H1 (cell line): ENCODE measurements at regions not wholly inside any gene's neighbourhood (a gene's known extent, or its start where the extent isn't known, plus 50 kb on each side); places are given as distances from the start of the nearest gene placed in this dataset.

Source experiments
- CTCF ChIA-PET: fragments of 300-600 bp; sonication (Branson Sonifier 250); formaldehyde crosslinking; loops from one replicate; lab custom pipeline; 2021; ENCODE audit not compliant: partially characterized antibody; lab: Charles Lee
- POLR2A ChIA-PET: fragments of 300-600 bp; sonication (Branson Sonifier 250); formaldehyde crosslinking; loops from one replicate; lab custom pipeline; 2021; ENCODE audit warnings: inconsistent platforms; ENCODE audit not compliant: partially characterized antibody; lab: Charles Lee
- DNase-seq, 2 experiments: peaks; one replicate each; pipeline versions ENCODE4 v3.0.0 to v3.0.0-alpha.2; 2010 to 2022; ENCODE audit warnings: low spot score in 2 of 2, low read depth in 1 of 2, mixed read lengths in 1 of 2
- FAIRE-seq: peaks from 2 replicates; lab custom pipeline; 2011; peaks lifted over from hg19 to GRCh38; lab: Jason Lieb, UNC
- H2AFZ ChIP-seq: 2 replicates; pipeline ENCODE4 v1.8.1; 2012; ENCODE audit warnings: low read length, inconsistent platforms
- H2AK5ac ChIP-seq: 2 replicates; pipeline ENCODE4 v1.6.1; 2013; ENCODE audit warnings: low read depth, low read length
- H2BK120ac ChIP-seq: replicated peaks from 2 replicates; pipeline ENCODE3; 2013; ENCODE audit warnings: low read depth, low read length, inconsistent platforms
- H2BK12ac ChIP-seq: 2 replicates; pipeline ENCODE4 v1.6.1; 2013; ENCODE audit warnings: low read depth, low read length
- H2BK15ac ChIP-seq: 2 replicates; pipeline ENCODE4 v1.6.1; 2013; ENCODE audit warnings: low read length
- H2BK20ac ChIP-seq: 2 replicates; pipeline ENCODE4 v1.6.1; 2013; ENCODE audit warnings: low read length
- H2BK5ac ChIP-seq: 2 replicates; pipeline ENCODE4 v1.6.1; 2013; ENCODE audit warnings: low read depth, low read length
- H3K14ac ChIP-seq: 2 replicates; pipeline ENCODE4 v1.6.1; 2013; ENCODE audit warnings: inconsistent platforms; ENCODE audit not compliant: insufficient read length
- H3K18ac ChIP-seq: 2 replicates; pipeline ENCODE4 v1.6.1; 2013; ENCODE audit warnings: low read length; ENCODE audit errors: extremely low read depth
- H3K23ac ChIP-seq: 2 replicates; pipeline ENCODE4 v1.6.1; 2013; ENCODE audit warnings: inconsistent platforms; ENCODE audit not compliant: insufficient read length
- H3K23me2 ChIP-seq: 2 replicates; pipeline ENCODE4 v1.6.1; 2013; ENCODE audit warnings: low read depth, low read length
- H3K27ac ChIP-seq: 2 replicates; pipeline ENCODE4 v1.6.1; 2011; ENCODE audit warnings: low read depth, low read length, inconsistent platforms
- H3K27me3 ChIP-seq, 4 experiments: replicated peaks in 1 of 4; 1 replicate in 1 of 4; 2 replicates in 3 of 4; pipeline versions ENCODE4 v1.6.1 to v1.8.1; 2011 to 2013; ENCODE audit warnings: low read length in 3 of 4, mild to moderate bottlenecking in 3 of 4, inconsistent platforms in 2 of 4, mixed read lengths in 2 of 4, moderate library complexity in 1 of 4; ENCODE audit not compliant: control insufficient read depth in 3 of 4, insufficient read depth in 3 of 4; ENCODE audit errors: extremely low read depth in 1 of 4
- H3K36me3 ChIP-seq, 4 experiments: 2 replicates each; pipeline versions ENCODE4 v1.6.1 to v1.8.1; 2011 to 2013; ENCODE audit warnings: mild to moderate bottlenecking in 4 of 4, low read length in 3 of 4, moderate library complexity in 2 of 4, control low read depth in 1 of 4, inconsistent platforms in 1 of 4; ENCODE audit not compliant: insufficient read depth in 4 of 4, control insufficient read depth in 2 of 4
- H3K4ac ChIP-seq: replicated peaks from 2 replicates; pipeline ENCODE3; 2013; ENCODE audit warnings: low read length, low read depth, mixed read lengths, inconsistent platforms; ENCODE audit not compliant: insufficient read length
- H3K4me1 ChIP-seq, 4 experiments: replicated peaks in 1 of 4; 1 replicate in 1 of 4; 2 replicates in 3 of 4; pipeline versions ENCODE4 v1.6.1 to v1.8.1; 2011 to 2013; ENCODE audit warnings: low read length in 3 of 4, inconsistent platforms in 2 of 4, mixed read lengths in 1 of 4; ENCODE audit not compliant: insufficient read depth in 4 of 4, control insufficient read depth in 3 of 4
- H3K4me2 ChIP-seq, 2 experiments: 2 replicates each; pipeline versions ENCODE4 v1.6.1 to v1.8.1; 2011 to 2013; ENCODE audit warnings: low read depth in 2 of 2, low read length in 2 of 2, control low read depth in 1 of 2, inconsistent platforms in 1 of 2, mild to moderate bottlenecking in 1 of 2; ENCODE audit not compliant: insufficient read depth in 1 of 2
- H3K4me3 ChIP-seq, 4 experiments: fragments of 200-600, 300-600 bp in 1 of 4; sonication (generic), shearing (Covaris generic), sonication (Bioruptor Twin) in 1 of 4; 2 replicates each; pipeline versions ENCODE4 v1.5.1 to v1.8.1; 2011 to 2016; ENCODE audit warnings: low read length in 4 of 4, low read depth in 3 of 4, control low read depth in 2 of 4, inconsistent platforms in 2 of 4, mild to moderate bottlenecking in 2 of 4, mixed read lengths in 1 of 4, moderate library complexity in 1 of 4; ENCODE audit not compliant: insufficient read depth in 2 of 4; ENCODE audit errors: extremely low read depth in 1 of 4
- H3K56ac ChIP-seq: replicated peaks from 2 replicates; pipeline ENCODE3; 2013; ENCODE audit warnings: low read depth, mild to moderate bottlenecking, mixed read lengths, low read length, inconsistent platforms; ENCODE audit not compliant: insufficient read length
- H3K79me1 ChIP-seq: 2 replicates; pipeline ENCODE4 v1.6.1; 2013; ENCODE audit warnings: low read depth, low read length, control low read depth
- H3K79me2 ChIP-seq, 2 experiments: 2 replicates each; pipeline versions ENCODE4 v1.6.1 to v1.8.1; 2012 to 2013; ENCODE audit warnings: low read length in 2 of 2, mild to moderate bottlenecking in 2 of 2, inconsistent platforms in 1 of 2; ENCODE audit not compliant: insufficient read depth in 2 of 2, control insufficient read depth in 1 of 2
- H3K9ac ChIP-seq, 4 experiments: replicated peaks in 1 of 4; 1 replicate in 1 of 4; 2 replicates in 3 of 4; pipeline versions ENCODE4 v1.6.1 to v1.8.1; 2011 to 2013; ENCODE audit warnings: low read depth in 3 of 4, low read length in 3 of 4, control low read depth in 2 of 4, mild to moderate bottlenecking in 2 of 4, moderate library complexity in 2 of 4, inconsistent platforms in 1 of 4; ENCODE audit errors: extremely low read depth in 1 of 4
- H3K9me3 ChIP-seq, 2 experiments: 2 replicates each; pipeline versions ENCODE4 v1.6.1 to v1.8.1; 2012 to 2013; ENCODE audit warnings: mild to moderate bottlenecking in 2 of 2, moderate library complexity in 2 of 2, control low read depth in 1 of 2, inconsistent platforms in 1 of 2, low read depth in 1 of 2, low read length in 1 of 2, mixed read lengths in 1 of 2; ENCODE audit not compliant: insufficient read depth in 2 of 2
- H4K20me1 ChIP-seq, 2 experiments: replicated peaks in 1 of 2; 2 replicates each; pipeline versions ENCODE3 to v1.8.1; 2011 to 2013; ENCODE audit warnings: inconsistent platforms in 2 of 2, low read length in 2 of 2, mild to moderate bottlenecking in 1 of 2; ENCODE audit not compliant: insufficient read depth in 2 of 2, control insufficient read depth in 1 of 2
- H4K5ac ChIP-seq: 2 replicates; pipeline ENCODE4 v1.6.1; 2013; ENCODE audit warnings: low read length, low read depth, mixed read lengths, inconsistent platforms; ENCODE audit not compliant: insufficient read length
- H4K8ac ChIP-seq: 2 replicates; pipeline ENCODE4 v1.8.0; 2013; ENCODE audit warnings: mild to moderate bottlenecking, moderate library complexity, low read length, inconsistent platforms; ENCODE audit not compliant: insufficient read depth; ENCODE audit errors: extremely low read depth
- H4K91ac ChIP-seq: replicated peaks from 2 replicates; pipeline ENCODE3; 2013; ENCODE audit warnings: low read length, mixed read lengths, inconsistent platforms; ENCODE audit not compliant: insufficient read length
- RAD21 ChIP-seq, 2 experiments: IDR thresholded peaks in 1 of 2; conservative IDR thresholded peaks in 1 of 2; 2 replicates each; pipeline ENCODE4 v1.6.1; 2011; ENCODE audit warnings: low read depth in 2 of 2, low read length in 2 of 2, improper control_type of control experiment in 1 of 2, inconsistent platforms in 1 of 2, mild to moderate bottlenecking in 1 of 2, moderate library complexity in 1 of 2
- WGBS, 2 experiments: shearing (Covaris generic) in 1 of 2; methylation state at CpG; one replicate each; pipeline versions ENCODE4 v1.1.6 to v1.1.7; 2013 to 2015; ENCODE audit warnings: low lambda C conversion rate in 2 of 2, mixed read lengths in 2 of 2, inconsistent platforms in 1 of 2, low coverage in 1 of 2, missing lambda C conversion rate in 1 of 2; ENCODE audit not compliant: insufficient replicate concordance in 2 of 2, insufficient coverage in 1 of 2, insufficient read length in 1 of 2; ENCODE audit errors: extremely low coverage in 1 of 2, missing lambda C conversion rate in 1 of 2; 5-methylcytosine and 5-hydroxymethylcytosine counted together
- TF ChIP-seq, protein P1 (sequence below): IDR thresholded peaks from 2 replicates; pipeline ENCODE4 v1.6.1; 2011; ENCODE audit warnings: low read depth, mild to moderate bottlenecking, low read length; ENCODE audit not compliant: insufficient read depth

DNA sequence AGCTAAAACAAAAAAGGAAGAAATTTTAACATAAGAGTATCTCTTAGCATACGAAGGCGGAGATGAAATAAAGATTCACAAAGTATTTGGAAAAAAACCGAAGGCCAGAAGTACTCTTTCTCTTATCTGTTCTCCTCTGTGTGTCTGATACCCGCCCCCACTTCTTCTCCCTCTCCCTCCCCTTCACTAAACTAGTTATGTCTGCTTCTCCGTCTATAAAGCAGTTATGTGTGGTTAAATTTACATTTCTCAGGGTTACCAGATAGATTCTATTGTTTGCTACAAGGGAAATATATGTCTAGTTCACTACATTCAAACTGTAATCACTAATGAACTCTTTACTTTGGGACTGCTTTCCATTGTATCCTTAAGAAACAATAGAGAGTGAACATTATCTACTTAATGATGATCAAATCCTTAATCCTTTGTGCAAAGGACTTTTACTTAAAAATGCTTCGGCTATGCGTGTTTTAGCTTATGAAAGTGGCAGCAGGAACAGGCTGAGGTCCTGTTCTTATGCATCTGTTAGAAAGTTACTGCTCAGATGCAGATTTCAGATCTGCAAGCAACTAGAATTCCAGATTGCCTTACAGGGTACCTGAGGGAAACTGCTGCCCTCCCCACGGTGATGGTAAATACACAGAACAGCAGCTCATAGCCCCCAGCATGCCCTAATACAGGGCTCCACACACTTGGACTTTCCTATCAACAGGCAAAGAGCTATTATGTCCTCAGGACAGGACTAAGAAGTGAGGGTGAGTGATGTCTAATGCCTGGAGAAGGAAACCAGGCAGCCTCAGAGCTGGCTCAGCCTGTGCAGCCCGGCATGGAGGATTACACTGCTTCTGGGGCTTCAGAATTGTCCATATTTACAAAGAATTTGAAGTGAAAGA is 273.3 kb downstream of the FZD1 start:
- no peaks in the 10 kb centered on the region for H3K9me3 ChIP-seq
- DNase-seq (no peak), FAIRE-seq (no peak)
- H4K5ac ChIP-seq, result no peak overlapping the region
- ChIA-PET CTCF (interaction anchor here (0.6 to 1.4 kb wide), 2 partner anchors 10 to 455 kb away, joined by 3 to 4 read pairs; no protein-coding TSS in a partner anchor), POLR2A (interaction anchor here (0.9 kb wide), 1 partner anchor 10 kb away, joined by 3 read pairs; no protein-coding TSS in a partner anchor)
- H3K79me1 ChIP-seq, result no peaks in the 10 kb centered on the region
- H3K27me3 ChIP-seq, result no peaks in the 10 kb centered on the region
- no peak overlapping the region for H3K27ac ChIP-seq
- no peak overlapping the region for H2AK5ac ChIP-seq
- no peaks in the 10 kb centered on the region for H3K23me2 ChIP-seq
- H3K14ac ChIP-seq, result no peak overlapping the region
- no peak overlapping the region for H3K9ac ChIP-seq
- H3K4me1 ChIP-seq, result peaks cover 0 to 3% (median 0%) of the 10 kb centered on the region in 4 experiments; a peak in 1 of 7 replicates
- no peak overlapping the region for H3K4me3 ChIP-seq
- no peak overlapping the region for H2BK5ac ChIP-seq
- H2BK120ac ChIP-seq, result no peak overlapping the region
- H3K4ac ChIP-seq, result no peak overlapping the region
- H3K23ac ChIP-seq, result no peak overlapping the region
- WGBS, 2 experiments, result 72% methylated on average over 9 of the region's 9 CpGs; no CpG with 5 or more reads in 1 of the 2 experiments
- no peak overlapping the region for H4K8ac ChIP-seq
- no peak overlapping the region for H2BK12ac ChIP-seq
- TF ChIP-seq, protein P1, sequence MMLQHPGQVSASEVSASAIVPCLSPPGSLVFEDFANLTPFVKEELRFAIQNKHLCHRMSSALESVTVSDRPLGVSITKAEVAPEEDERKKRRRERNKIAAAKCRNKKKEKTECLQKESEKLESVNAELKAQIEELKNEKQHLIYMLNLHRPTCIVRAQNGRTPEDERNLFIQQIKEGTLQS, result no peak
- TF ChIP-seq RAD21 (IDR thresholded peaks at IDR 0.05 in 1 of 2, conservative IDR thresholded peaks at IDR 0.05 in 1 of 2; ENCODE audit: low read depth in 2 of 2, low read length in 2 of 2), result peak in 1 of 2 experiments; percentile 16; a peak in 1 of 4 replicates
- peak overlapping the region; percentile 3 for H4K91ac ChIP-seq
- no peaks in the 10 kb centered on the region for H3K79me2 ChIP-seq
- H3K36me3 ChIP-seq, result no peaks in the 10 kb centered on the region
- no peak overlapping the region for H2BK15ac ChIP-seq
- H3K4me2 ChIP-seq, result no peak overlapping the region
- no peak overlapping the region for H2BK20ac ChIP-seq
- no peak overlapping the region for H3K18ac ChIP-seq
- H4K20me1 ChIP-seq, result no peaks in the 10 kb centered on the region
- no peak overlapping the region for H2AFZ ChIP-seq
- H3K56ac ChIP-seq, result no peak overlapping the region
